Neural progenitor cell (in vitro differentiated cells): ENCODE measurements at regions not wholly inside any gene's neighbourhood (a gene's known extent, or its start where the extent isn't known, plus 50 kb on each side); places are given as distances from the start of the nearest gene placed in this dataset.
"Not testable (repeated sequence)": the region's sequence is repeated elsewhere in the genome, so short reads cannot be mapped to it uniquely, and the experiment has no call there.

Experiments
- DNase-seq: peaks from one replicate; pipeline ENCODE4 v3.0.0-alpha.2; 2016; ENCODE audit warnings: low spot score
- H2AFZ ChIP-seq: fragments of 200-600 bp; sonication (generic); replicated peaks from 2 replicates; pipeline ENCODE4 v1.6.1; 2016; ENCODE audit warnings: antibody characterized with exemption
- H3F3A ChIP-seq: fragments of 200-600 bp; sonication (generic); 2 replicates; pipeline ENCODE4 v1.6.1; 2016; ENCODE audit warnings: antibody characterized with exemption, low read depth
- H3K27ac ChIP-seq: fragments of 200-600 bp; sonication (generic); 2 replicates; pipeline ENCODE4 v1.5.1; 2016; ENCODE audit warnings: mild to moderate bottlenecking
- H3K27me3 ChIP-seq: fragments of 200-600 bp; sonication (generic); 2 replicates; pipeline ENCODE4 v1.6.1; 2016; ENCODE audit warnings: mild to moderate bottlenecking, moderate library complexity
- H3K36me3 ChIP-seq: fragments of 200-600 bp; sonication (generic); 2 replicates; pipeline ENCODE4 v1.5.1; 2016
- H3K4me1 ChIP-seq: fragments of 200-600 bp; sonication (generic); 2 replicates; pipeline ENCODE4 v1.6.1; 2016; ENCODE audit warnings: mixed run types
- H3K4me2 ChIP-seq: fragments of 200-600 bp; sonication (generic); 2 replicates; pipeline ENCODE4 v1.6.1; 2016
- H3K4me3 ChIP-seq: fragments of 200-600 bp; sonication (generic); 2 replicates; pipeline ENCODE4 v1.5.1; 2016
- H3K79me2 ChIP-seq: fragments of 200-600 bp; sonication (generic); 2 replicates; pipeline ENCODE4 v1.6.1; 2016; ENCODE audit warnings: low read depth
- H3K9ac ChIP-seq: fragments of 200-600 bp; sonication (generic); 2 replicates; pipeline ENCODE4 v1.6.1; 2016
- H3K9me3 ChIP-seq: fragments of 200-600 bp; sonication (generic); 2 replicates; pipeline ENCODE4 v1.5.1; 2016; ENCODE audit warnings: low read depth
- H4K20me1 ChIP-seq: fragments of 200-600 bp; sonication (generic); 2 replicates; pipeline ENCODE4 v1.6.1; 2016; ENCODE audit warnings: low read depth
- H3K27ac Mint-ChIP-seq: 3 replicates; pipeline ENCODE4 v1.8.0; 2021; ENCODE audit warnings: mixed read lengths
- H3K27me3 Mint-ChIP-seq: 2 replicates; pipeline ENCODE4 v1.8.0; 2022; ENCODE audit warnings: low read depth, mild to moderate bottlenecking, inconsistent platforms, moderate library complexity, mixed read lengths; ENCODE audit not compliant: insufficient read depth
- H3K36me3 Mint-ChIP-seq: 3 replicates; pipeline ENCODE4 v1.8.0; 2021; ENCODE audit warnings: mixed read lengths
- H3K4me1 Mint-ChIP-seq: 3 replicates; pipeline ENCODE4 v1.8.0; 2021; ENCODE audit warnings: mixed read lengths
- H3K4me3 Mint-ChIP-seq: 3 replicates; pipeline ENCODE4 v1.8.0; 2021; ENCODE audit warnings: mild to moderate bottlenecking, moderate library complexity, mixed read lengths
- H3K9me3 Mint-ChIP-seq: 3 replicates; pipeline ENCODE4 v1.8.0; 2020; ENCODE audit warnings: mixed read lengths
- CTCF ChIP-seq: fragments of 200-600 bp; sonication (generic); IDR thresholded peaks from 2 replicates; pipeline ENCODE4 v1.5.1; 2017; ENCODE audit warnings: antibody characterized with exemption, mild to moderate bottlenecking
- EZH2 ChIP-seq: fragments of 200-600 bp; sonication (generic); IDR thresholded peaks from 2 replicates; pipeline ENCODE4 v1.6.1; 2017; ENCODE audit warnings: antibody characterized with exemption, mild to moderate bottlenecking, moderate library complexity
- EZH2phosphoT487 ChIP-seq: fragments of 200-600 bp; sonication (generic); IDR thresholded peaks from 2 replicates; pipeline ENCODE4 v1.6.1; 2017; ENCODE audit warnings: antibody characterized with exemption

DNA sequence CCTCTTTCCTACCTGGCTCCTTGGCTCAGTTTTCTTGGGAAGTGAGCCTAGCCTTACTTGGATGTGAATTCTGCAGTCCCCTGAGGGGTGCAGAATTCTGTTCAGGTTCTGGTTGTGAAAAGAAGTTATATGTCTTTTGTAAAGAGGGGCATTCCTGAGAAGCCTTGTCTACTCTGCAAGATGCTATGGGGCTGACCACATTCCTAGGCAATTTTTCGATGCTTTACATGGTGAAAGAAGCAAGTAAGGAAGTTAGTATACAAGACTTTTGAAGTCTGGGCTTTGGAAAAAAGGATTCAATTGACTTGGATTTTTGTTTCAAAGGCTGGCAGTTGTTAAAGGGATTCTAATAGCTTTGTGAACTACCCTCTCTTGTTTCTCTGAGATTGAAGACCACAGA lies 167.9 kb upstream of the STMND1 start:
- Histone ChIP-seq H3K4me3 (no peak overlapping the region), H3K27ac (no peak overlapping the region), H3K9ac (no peak overlapping the region), H3K36me3 (no peaks in the 10 kb centered on the region), H4K20me1 (no peaks in the 10 kb centered on the region), H3K4me2 (no peak overlapping the region), H3K27me3 (no peaks in the 10 kb centered on the region), H2AFZ (no peak overlapping the region), H3K4me1 (no peaks in the 10 kb centered on the region), H3K79me2 (no peaks in the 10 kb centered on the region), H3K9me3 (no peaks in the 10 kb centered on the region), H3F3A (no peaks in the 10 kb centered on the region)
- TF ChIP-seq EZH2phosphoT487 (no peak), EZH2 (no peak), CTCF (no peak)
- Mint-ChIP-seq H3K27ac (no peak overlapping the region), H3K4me1 (peaks cover 3% of the 10 kb centered on the region), H3K27me3 (no peaks in the 10 kb centered on the region), H3K36me3 (no peaks in the 10 kb centered on the region), H3K9me3 (no peaks in the 10 kb centered on the region), H3K4me3 (no peak overlapping the region)
- no peak for DNase-seq

DNA sequence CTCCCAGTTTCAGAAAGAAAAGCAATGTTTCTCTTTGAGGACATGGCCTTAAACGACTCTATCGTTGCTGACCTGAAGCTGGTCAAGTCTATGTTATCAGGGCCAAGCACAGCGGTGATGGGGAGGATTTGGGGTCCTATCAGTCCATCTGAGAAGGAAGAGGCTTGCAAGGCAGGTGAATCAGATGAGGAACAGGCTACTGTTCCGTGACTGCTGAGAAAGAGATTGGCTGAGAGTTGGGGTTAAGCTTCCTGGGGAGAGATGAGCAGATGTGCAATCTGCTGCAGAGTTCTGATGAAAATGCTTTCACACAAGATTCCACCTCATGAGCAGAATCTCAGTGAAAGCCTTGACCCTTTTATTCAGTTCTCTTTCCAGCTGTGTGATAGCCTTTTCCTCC lies 168.3 kb upstream of the STMND1 start:
- TF ChIP-seq CTCF (no peak), EZH2phosphoT487 (no peak), EZH2 (no peak)
- H2AFZ ChIP-seq = no peak overlapping the region
- H3F3A ChIP-seq = no peaks in the 10 kb centered on the region
- Mint-ChIP-seq H3K27ac (no peak overlapping the region), H3K27me3 (no peaks in the 10 kb centered on the region), H3K36me3 (no peaks in the 10 kb centered on the region), H3K9me3 (no peaks in the 10 kb centered on the region), H3K4me3 (no peak overlapping the region), H3K4me1 (peaks cover 3% of the 10 kb centered on the region)
- no peak overlapping the region for H3K4me3 ChIP-seq
- H3K4me2 ChIP-seq = no peak overlapping the region
- H3K9ac ChIP-seq = no peak overlapping the region
- H3K27ac ChIP-seq = no peak overlapping the region
- H3K36me3 ChIP-seq = no peaks in the 10 kb centered on the region
- no peak for DNase-seq
- H4K20me1 ChIP-seq = no peaks in the 10 kb centered on the region
- H3K27me3 ChIP-seq = no peaks in the 10 kb centered on the region
- no peaks in the 10 kb centered on the region for H3K79me2 ChIP-seq
- no peaks in the 10 kb centered on the region for H3K4me1 ChIP-seq
- H3K9me3 ChIP-seq = no peaks in the 10 kb centered on the region

- H3K27ac Mint-ChIP-seq = no peak overlapping the region
- H3K27ac ChIP-seq = no peak overlapping the region
- H3K4me3 Mint-ChIP-seq = no peak overlapping the region
- H4K20me1 ChIP-seq = no peaks in the 10 kb centered on the region
- H3K4me1 Mint-ChIP-seq = peaks cover 3% of the 10 kb centered on the region
- no peak overlapping the region for H2AFZ ChIP-seq
- H3K4me3 ChIP-seq = no peak overlapping the region
- no peaks in the 10 kb centered on the region for H3K36me3 ChIP-seq
- H3K36me3 Mint-ChIP-seq = no peaks in the 10 kb centered on the region
- no peak overlapping the region for H3K9ac ChIP-seq
- no peaks in the 10 kb centered on the region for H3K27me3 Mint-ChIP-seq
- H3K9me3 Mint-ChIP-seq = no peaks in the 10 kb centered on the region
- H3K27me3 ChIP-seq = no peaks in the 10 kb centered on the region
- no peaks in the 10 kb centered on the region for H3F3A ChIP-seq
- H3K79me2 ChIP-seq = no peaks in the 10 kb centered on the region
- no peaks in the 10 kb centered on the region for H3K9me3 ChIP-seq
- H3K4me2 ChIP-seq = no peak overlapping the region
- TF ChIP-seq EZH2phosphoT487 = no peak
- no peak for DNase-seq
- no peaks in the 10 kb centered on the region for H3K4me1 ChIP-seq
Measured at GRCh38 chr6:16932920-16933319, 168.9 kb upstream of the STMND1 start.

GRCh38 chr6:16931079-16931478 lies 169.8 kb upstream of the ATXN1 start:
- not testable (repeated sequence) for H3K9me3 Mint-ChIP-seq, H3K36me3 Mint-ChIP-seq

More at GRCh38 chr6:16931079-16931478, 169.8 kb upstream of the ATXN1 start:
- not testable (repeated sequence) for H3K9me3 ChIP-seq, H3K36me3 ChIP-seq, H3K4me1 ChIP-seq, H3K27me3 Mint-ChIP-seq, H3F3A ChIP-seq, H2AFZ ChIP-seq, H3K27ac Mint-ChIP-seq, H3K79me2 ChIP-seq, H3K4me1 Mint-ChIP-seq, H3K4me2 ChIP-seq, H3K4me3 Mint-ChIP-seq, H3K9ac ChIP-seq, H4K20me1 ChIP-seq, H3K27ac ChIP-seq, DNase-seq, H3K27me3 ChIP-seq, H3K4me3 ChIP-seq
